Neural cell (in vitro differentiated cells): ENCODE measurements at regions not wholly inside any gene's neighbourhood (a gene's known extent, or its start where the extent isn't known, plus 50 kb on each side); places are given as distances from the start of the nearest gene placed in this dataset.

Source experiments
- H2AFZ ChIP-seq: fragments of 200-600, 300-800 bp; sonication (generic), shearing (Covaris generic); 2 replicates; pipeline ENCODE4 v1.6.0; 2014; ENCODE audit warnings: low read depth, mild to moderate bottlenecking, antibody characterized with exemption, low read length, moderate library complexity
- H3F3A ChIP-seq: fragments of 200-600 bp; shearing (Covaris generic); 2 replicates; pipeline ENCODE4 v1.6.1; 2016; ENCODE audit warnings: mild to moderate bottlenecking, moderate library complexity, mixed read lengths, antibody characterized with exemption, low read length; ENCODE audit not compliant: insufficient read depth, poor library complexity, severe bottlenecking
- H3K27ac ChIP-seq: fragments of 200-600, 300-800 bp; sonication (generic), shearing (Covaris generic); 2 replicates; pipeline ENCODE4 v1.5.1; 2014; ENCODE audit warnings: mild to moderate bottlenecking, low read length, moderate library complexity
- H3K27me3 ChIP-seq: fragments of 300-800, 200-600 bp; sonication (generic), shearing (Covaris generic); 2 replicates; pipeline ENCODE4 v1.6.0; 2014; ENCODE audit warnings: mild to moderate bottlenecking, low read depth, low read length, moderate library complexity; ENCODE audit not compliant: insufficient read depth
- H3K36me3 ChIP-seq: fragments of 300-800, 200-600 bp; sonication (generic), shearing (Covaris generic); 2 replicates; pipeline ENCODE4 v1.5.1; 2014; ENCODE audit warnings: mild to moderate bottlenecking, antibody characterized with exemption, low read length, moderate library complexity; ENCODE audit not compliant: insufficient read depth
- H3K4me2 ChIP-seq: fragments of 300-800, 200-600 bp; sonication (generic), shearing (Covaris generic); 2 replicates; pipeline ENCODE4 v1.6.0; 2014; ENCODE audit warnings: mild to moderate bottlenecking, low read length
- H3K4me3 ChIP-seq: fragments of 300-800, 200-600 bp; sonication (generic), shearing (Covaris generic); 2 replicates; pipeline ENCODE4 v1.5.1; 2014; ENCODE audit warnings: mild to moderate bottlenecking, low read length, moderate library complexity
- H3K79me2 ChIP-seq: fragments of 200-600 bp; shearing (Covaris generic); replicated peaks from 2 replicates; pipeline ENCODE4 v1.6.0; 2014; ENCODE audit warnings: mild to moderate bottlenecking, low read length, moderate library complexity; ENCODE audit not compliant: insufficient read depth
- H3K9ac ChIP-seq: fragments of 300-800, 200-600 bp; sonication (generic), shearing (Covaris generic); 2 replicates; pipeline ENCODE4 v1.6.1; 2016; ENCODE audit warnings: mild to moderate bottlenecking, low read length, mixed read lengths
- H3K9me2 ChIP-seq: fragments of 200-600 bp; shearing (Covaris generic); 2 replicates; pipeline ENCODE4 v1.6.1; 2016; ENCODE audit warnings: mild to moderate bottlenecking, low read length, mixed read lengths; ENCODE audit not compliant: insufficient read depth
- H3K9me3 ChIP-seq: fragments of 200-600, 300-800 bp; sonication (generic), shearing (Covaris generic); 2 replicates; pipeline ENCODE4 v1.6.1; 2016; ENCODE audit warnings: mild to moderate bottlenecking, mixed run types, low read length, moderate library complexity, mixed read lengths
- H4K20me1 ChIP-seq: fragments of 200-600 bp; shearing (Covaris generic); 2 replicates; pipeline ENCODE4 v1.6.1; 2016; ENCODE audit warnings: mild to moderate bottlenecking, mixed run types; ENCODE audit not compliant: insufficient read depth
- EP300 ChIP-seq: fragments of 450-650 bp; conservative IDR thresholded peaks from 2 replicates; pipeline ENCODE4 v1.6.1; 2014; ENCODE audit warnings: antibody characterized with exemption, mild to moderate bottlenecking, moderate library complexity; ENCODE audit not compliant: poor library complexity, severe bottlenecking
- EZH2 ChIP-seq: fragments of 200-600, 300-800 bp; shearing (Covaris generic), sonication (generic); IDR thresholded peaks from 2 replicates; pipeline ENCODE4 v1.6.1; 2014; ENCODE audit warnings: antibody characterized with exemption, low read length, borderline replicate concordance, mild to moderate bottlenecking; ENCODE audit not compliant: insufficient read depth, poor library complexity, severe bottlenecking
- MXI1 ChIP-seq: fragments of 450-650 bp; conservative IDR thresholded peaks from 2 replicates; pipeline ENCODE4 v1.6.1; 2014; ENCODE audit warnings: antibody characterized with exemption, mild to moderate bottlenecking; ENCODE audit not compliant: poor library complexity, severe bottlenecking
- POLR2AphosphoS5 ChIP-seq: IDR thresholded peaks from 2 replicates; pipeline ENCODE4 v1.6.1; 2012
- RAD21 ChIP-seq: fragments of 450-650 bp; conservative IDR thresholded peaks from 2 replicates; pipeline ENCODE4 v1.6.1; 2014; ENCODE audit warnings: antibody characterized with exemption, mild to moderate bottlenecking, moderate library complexity
- SMC3 ChIP-seq: fragments of 450-650 bp; conservative IDR thresholded peaks from 2 replicates; pipeline ENCODE4 v1.6.1; 2014; ENCODE audit warnings: antibody characterized with exemption, mild to moderate bottlenecking, moderate library complexity; ENCODE audit not compliant: poor library complexity
- TAF1 ChIP-seq: IDR thresholded peaks from 2 replicates; pipeline ENCODE4 v1.6.1; 2012; ENCODE audit warnings: low read depth
- TF ChIP-seq, protein P1 (sequence below): fragments of 450-650 bp; IDR thresholded peaks from 2 replicates; pipeline ENCODE4 v1.5.1; 2014; ENCODE audit warnings: antibody characterized with exemption, mild to moderate bottlenecking, moderate library complexity; ENCODE audit not compliant: poor library complexity, severe bottlenecking
- TF ChIP-seq, protein P2 (sequence below): IDR thresholded peaks from 2 replicates; pipeline ENCODE4 v1.6.1; 2012; ENCODE audit warnings: borderline replicate concordance

DNA sequence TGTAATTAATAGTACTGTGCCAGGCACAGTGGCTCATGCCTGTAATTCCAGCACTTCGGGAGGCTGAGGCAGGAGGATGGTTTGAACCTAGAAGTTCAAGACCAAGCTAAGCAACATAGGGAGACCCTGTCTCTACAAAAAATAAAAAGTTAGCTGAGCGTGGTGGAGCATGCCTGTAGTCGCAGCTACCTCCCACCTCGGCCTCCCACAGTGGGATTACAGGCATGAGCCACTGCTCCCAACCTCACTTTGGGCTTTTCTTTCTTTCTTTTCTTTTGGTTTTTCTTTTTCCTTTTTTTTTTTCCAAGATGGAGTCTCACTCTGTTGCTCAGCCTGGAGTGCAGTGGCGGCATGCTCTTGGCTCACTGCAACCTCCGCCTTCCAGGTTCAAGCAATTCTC lies 137.8 kb downstream of the MRM1 start:
- H3K79me2 ChIP-seq = no peaks in the 10 kb centered on the region
- H3K36me3 ChIP-seq = no peaks in the 10 kb centered on the region
- H3K9me3 ChIP-seq = peaks cover 4% of the 10 kb centered on the region
- H4K20me1 ChIP-seq = no peaks in the 10 kb centered on the region
- no peak for TF ChIP-seq RAD21
- no peak overlapping the region for H3K27ac ChIP-seq
- H3K27me3 ChIP-seq = no peaks in the 10 kb centered on the region
- no peak overlapping the region for H3K4me2 ChIP-seq
- no peak overlapping the region for H3K9ac ChIP-seq
- H2AFZ ChIP-seq = no peak overlapping the region
- no peak overlapping the region for H3K4me3 ChIP-seq
- no peaks in the 10 kb centered on the region for H3F3A ChIP-seq
- H3K9me2 ChIP-seq = no peaks in the 10 kb centered on the region

DNA sequence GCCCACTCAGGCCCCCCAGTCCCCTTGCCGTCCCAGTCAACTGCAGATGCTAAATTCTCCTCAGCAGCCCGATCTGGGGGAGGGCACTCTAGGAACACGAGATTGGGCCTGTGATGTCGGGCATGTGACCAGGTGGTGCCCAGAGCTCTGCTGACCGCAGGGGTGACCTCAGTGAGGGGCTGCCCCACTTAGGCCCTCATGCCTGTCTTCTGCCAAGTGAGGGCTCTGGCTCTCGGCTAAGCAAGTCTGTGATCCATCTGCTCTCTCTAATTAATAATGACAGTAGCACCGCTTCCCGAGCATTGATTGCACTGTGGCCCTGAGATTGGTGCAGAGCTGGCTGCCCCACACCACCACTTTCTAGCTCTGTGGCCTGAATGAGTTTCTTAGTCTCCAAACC lies 138.8 kb downstream of the MRM1 start:
- Histone ChIP-seq H3K4me2 (no peak overlapping the region), H3K9ac (no peak overlapping the region), H3K79me2 (no peaks in the 10 kb centered on the region), H3K27ac (no peak overlapping the region), H4K20me1 (no peaks in the 10 kb centered on the region), H3K9me2 (no peaks in the 10 kb centered on the region), H3K27me3 (no peaks in the 10 kb centered on the region), H3K4me3 (no peak overlapping the region), H3F3A (no peaks in the 10 kb centered on the region), H3K36me3 (no peaks in the 10 kb centered on the region), H2AFZ (no peak overlapping the region), H3K9me3 (peaks cover 6% of the 10 kb centered on the region)
- TF ChIP-seq RAD21 = no peak
- TF ChIP-seq SMC3 = no peak
- no peak for TF ChIP-seq EP300
- no peak for TF ChIP-seq EZH2
- TF ChIP-seq, protein P1, sequence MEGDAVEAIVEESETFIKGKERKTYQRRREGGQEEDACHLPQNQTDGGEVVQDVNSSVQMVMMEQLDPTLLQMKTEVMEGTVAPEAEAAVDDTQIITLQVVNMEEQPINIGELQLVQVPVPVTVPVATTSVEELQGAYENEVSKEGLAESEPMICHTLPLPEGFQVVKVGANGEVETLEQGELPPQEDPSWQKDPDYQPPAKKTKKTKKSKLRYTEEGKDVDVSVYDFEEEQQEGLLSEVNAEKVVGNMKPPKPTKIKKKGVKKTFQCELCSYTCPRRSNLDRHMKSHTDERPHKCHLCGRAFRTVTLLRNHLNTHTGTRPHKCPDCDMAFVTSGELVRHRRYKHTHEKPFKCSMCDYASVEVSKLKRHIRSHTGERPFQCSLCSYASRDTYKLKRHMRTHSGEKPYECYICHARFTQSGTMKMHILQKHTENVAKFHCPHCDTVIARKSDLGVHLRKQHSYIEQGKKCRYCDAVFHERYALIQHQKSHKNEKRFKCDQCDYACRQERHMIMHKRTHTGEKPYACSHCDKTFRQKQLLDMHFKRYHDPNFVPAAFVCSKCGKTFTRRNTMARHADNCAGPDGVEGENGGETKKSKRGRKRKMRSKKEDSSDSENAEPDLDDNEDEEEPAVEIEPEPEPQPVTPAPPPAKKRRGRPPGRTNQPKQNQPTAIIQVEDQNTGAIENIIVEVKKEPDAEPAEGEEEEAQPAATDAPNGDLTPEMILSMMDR = no peak
- no peak for TF ChIP-seq MXI1
- TF ChIP-seq TAF1 = no peak
- no peak for TF ChIP-seq POLR2AphosphoS5
- TF ChIP-seq, protein P2, sequence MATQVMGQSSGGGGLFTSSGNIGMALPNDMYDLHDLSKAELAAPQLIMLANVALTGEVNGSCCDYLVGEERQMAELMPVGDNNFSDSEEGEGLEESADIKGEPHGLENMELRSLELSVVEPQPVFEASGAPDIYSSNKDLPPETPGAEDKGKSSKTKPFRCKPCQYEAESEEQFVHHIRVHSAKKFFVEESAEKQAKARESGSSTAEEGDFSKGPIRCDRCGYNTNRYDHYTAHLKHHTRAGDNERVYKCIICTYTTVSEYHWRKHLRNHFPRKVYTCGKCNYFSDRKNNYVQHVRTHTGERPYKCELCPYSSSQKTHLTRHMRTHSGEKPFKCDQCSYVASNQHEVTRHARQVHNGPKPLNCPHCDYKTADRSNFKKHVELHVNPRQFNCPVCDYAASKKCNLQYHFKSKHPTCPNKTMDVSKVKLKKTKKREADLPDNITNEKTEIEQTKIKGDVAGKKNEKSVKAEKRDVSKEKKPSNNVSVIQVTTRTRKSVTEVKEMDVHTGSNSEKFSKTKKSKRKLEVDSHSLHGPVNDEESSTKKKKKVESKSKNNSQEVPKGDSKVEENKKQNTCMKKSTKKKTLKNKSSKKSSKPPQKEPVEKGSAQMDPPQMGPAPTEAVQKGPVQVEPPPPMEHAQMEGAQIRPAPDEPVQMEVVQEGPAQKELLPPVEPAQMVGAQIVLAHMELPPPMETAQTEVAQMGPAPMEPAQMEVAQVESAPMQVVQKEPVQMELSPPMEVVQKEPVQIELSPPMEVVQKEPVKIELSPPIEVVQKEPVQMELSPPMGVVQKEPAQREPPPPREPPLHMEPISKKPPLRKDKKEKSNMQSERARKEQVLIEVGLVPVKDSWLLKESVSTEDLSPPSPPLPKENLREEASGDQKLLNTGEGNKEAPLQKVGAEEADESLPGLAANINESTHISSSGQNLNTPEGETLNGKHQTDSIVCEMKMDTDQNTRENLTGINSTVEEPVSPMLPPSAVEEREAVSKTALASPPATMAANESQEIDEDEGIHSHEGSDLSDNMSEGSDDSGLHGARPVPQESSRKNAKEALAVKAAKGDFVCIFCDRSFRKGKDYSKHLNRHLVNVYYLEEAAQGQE = no peak
